ENCODE measurements at regions not wholly inside any gene's neighbourhood (a gene's known extent, or its start where the extent isn't known, plus 50 kb on each side); places are given as distances from the start of the nearest gene placed in this dataset.
"Not testable (repeated sequence)": the region's sequence is repeated elsewhere in the genome, so short reads cannot be mapped to it uniquely, and the experiment has no call there.

GRCh38 chr1:104195395-104195794 is 445.7 kb downstream of the AMY1C start:
- no peak for DNase-seq (ENCODE audit: low read depth)
- TF ChIP-seq CTCF (IDR thresholded peaks at IDR 0.05; ENCODE audit: low read length, missing control alignments) = no peak
- no peak overlapping the region for H3K4me3 ChIP-seq (replicated peaks; ENCODE audit: low read depth, low read length)

GRCh38 chr1:104196136-104196535 is 446.4 kb downstream of the AMY1C start:
- TF ChIP-seq CTCF (IDR thresholded peaks at IDR 0.05; ENCODE audit: low read length, missing control alignments) = no peak
- DNase-seq (ENCODE audit: low read depth) = no peak
- no peak overlapping the region for H3K4me3 ChIP-seq (replicated peaks; ENCODE audit: low read depth, low read length)

GRCh38 chr1:104197516-104197915 is 447.8 kb downstream of the AMY1C start:
- no peak overlapping the region for H3K4me3 ChIP-seq (replicated peaks; ENCODE audit: low read depth, low read length)
- no peak for DNase-seq (ENCODE audit: low read depth)
- TF ChIP-seq CTCF (IDR thresholded peaks at IDR 0.05; ENCODE audit: low read length, missing control alignments) = no peak

DNA sequence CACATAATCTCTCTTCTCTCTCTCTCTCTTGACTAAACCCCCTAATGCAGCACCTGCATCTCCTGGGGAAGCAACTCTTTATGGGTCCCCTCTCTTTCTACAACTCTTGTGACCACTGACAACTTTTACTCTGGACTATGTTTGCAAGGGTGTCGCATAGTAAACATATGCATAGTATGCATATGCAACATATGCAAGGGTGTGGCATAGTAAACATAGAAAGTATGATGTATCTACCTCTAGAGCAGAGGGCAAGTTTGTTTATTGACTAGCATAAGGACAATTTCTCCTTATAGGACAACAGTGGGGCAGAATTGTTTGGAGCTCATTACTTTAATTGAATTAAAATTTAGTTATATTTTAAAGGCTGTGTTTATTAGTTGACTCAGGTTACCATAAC is 462.5 kb downstream of the AMY1C start:
- no peak for TF ChIP-seq CTCF (IDR thresholded peaks at IDR 0.05; ENCODE audit: low read length, missing control alignments)
- H3K4me3 ChIP-seq (replicated peaks; ENCODE audit: low read depth, low read length) = no peak overlapping the region
- DNase-seq (ENCODE audit: low read depth) = no peak

DNA sequence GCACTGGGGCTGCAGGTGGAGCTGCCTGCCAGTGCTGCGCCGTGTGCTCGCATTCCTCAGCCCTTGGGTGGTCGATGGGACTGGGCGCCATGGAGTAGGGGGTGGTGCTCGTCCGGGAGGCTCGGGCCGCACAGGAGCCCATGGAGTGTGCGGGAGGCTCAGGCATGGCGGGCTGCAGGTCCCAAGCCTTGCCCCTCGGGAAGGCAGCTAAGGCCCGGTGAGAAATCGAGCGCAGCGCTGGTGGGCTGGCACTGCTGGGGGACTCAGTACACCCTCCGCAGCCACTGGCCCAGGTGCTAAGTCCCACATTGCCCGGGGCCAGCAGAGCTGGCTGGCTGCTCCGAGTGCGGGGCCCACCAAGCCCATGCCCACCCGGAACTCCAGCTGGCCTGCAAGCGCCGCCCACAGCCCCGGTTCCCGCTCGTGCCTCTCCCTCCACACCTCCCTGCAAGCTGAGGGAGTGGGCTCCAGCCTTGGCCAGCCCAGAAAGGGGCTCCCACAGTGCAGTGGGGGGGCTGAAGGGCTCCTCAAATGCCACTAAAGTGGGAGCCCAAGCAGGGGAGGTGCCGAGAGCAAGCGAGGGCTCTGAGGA is 467.8 kb downstream of the AMY1C start:
- H3K4me3 ChIP-seq (replicated peaks; ENCODE audit: low read depth, low read length); DNase-seq (ENCODE audit: low read depth): not testable (repeated sequence)

- no peak overlapping the region for H3K4me3 ChIP-seq (replicated peaks; ENCODE audit: low read depth, low read length)
- no peak for DNase-seq (ENCODE audit: low read depth)
- no peak for TF ChIP-seq CTCF (IDR thresholded peaks at IDR 0.05; ENCODE audit: low read length, missing control alignments)
Measured at GRCh38 chr1:104229860-104230259, 480.2 kb downstream of the AMY1C start.

GRCh38 chr1:104231676-104232075 is 482.0 kb downstream of the AMY1C start:
- no peak for DNase-seq (ENCODE audit: low read depth)
- no peak for TF ChIP-seq CTCF (IDR thresholded peaks at IDR 0.05; ENCODE audit: low read length, missing control alignments)
- no peak overlapping the region for H3K4me3 ChIP-seq (replicated peaks; ENCODE audit: low read depth, low read length)
